ENCODE measurements at regions not wholly inside any gene's neighbourhood (a gene's known extent, or its start where the extent isn't known, plus 50 kb on each side); places are given as distances from the start of the nearest gene placed in this dataset.
"Not testable (repeated sequence)": the region's sequence is repeated elsewhere in the genome, so short reads cannot be mapped to it uniquely, and the experiment has no call there.

GRCh38 chrX:113492895-113493294 is 652.3 kb upstream of the AMOT start:
- Histone ChIP-seq H3K36me3 (ENCODE audit: insufficient read depth, low read length) (peaks cover 2% of the 10 kb centered on the region; the same call in 1 of the 2 replicates), H3K9ac (ENCODE audit: low read depth, low read length) (no peak overlapping the region), H3K4me1 (ENCODE audit: insufficient read depth, low read length) (no peaks in the 10 kb centered on the region), H3K9me3 (ENCODE audit: control insufficient read depth, insufficient read depth, low read length) (no peaks in the 10 kb centered on the region)

- Histone ChIP-seq H3K36me3 (ENCODE audit: insufficient read depth, low read length) (no peaks in the 10 kb centered on the region), H3K4me1 (ENCODE audit: insufficient read depth, low read length) (peaks cover 21% of the 10 kb centered on the region), H3K9ac (ENCODE audit: low read depth, low read length) (no peak overlapping the region), H3K9me3 (ENCODE audit: control insufficient read depth, insufficient read depth, low read length) (no peaks in the 10 kb centered on the region)
These were observed 632.8 kb upstream of the AMOT start for GRCh38 chrX:113473418-113473817.

GRCh38 chrX:113473015-113473414 is 632.4 kb upstream of the AMOT start:
- H3K36me3 ChIP-seq (ENCODE audit: insufficient read depth, low read length); H3K9ac ChIP-seq (ENCODE audit: low read depth, low read length); H3K9me3 ChIP-seq (ENCODE audit: control insufficient read depth, insufficient read depth, low read length): not testable (repeated sequence)
- peaks cover 21% of the 10 kb centered on the region for H3K4me1 ChIP-seq (ENCODE audit: insufficient read depth, low read length)

GRCh38 chrX:113470166-113470565 is 629.5 kb upstream of the AMOT start:
- peaks cover 21% of the 10 kb centered on the region for H3K4me1 ChIP-seq (ENCODE audit: insufficient read depth, low read length)

GRCh38 chrX:113457719-113458118 is 617.1 kb upstream of the AMOT start:
- Histone ChIP-seq H3K4me1 (ENCODE audit: insufficient read depth, low read length) (no peaks in the 10 kb centered on the region), H3K36me3 (ENCODE audit: insufficient read depth, low read length) (0 out of 2 replicates have a peak, but pooled peaks cover 2% of the 10 kb centered on the region), H3K9me3 (ENCODE audit: control insufficient read depth, insufficient read depth, low read length) (no peaks in the 10 kb centered on the region; the same call in 1 of the 2 replicates), H3K9ac (ENCODE audit: low read depth, low read length) (no peak overlapping the region)

More at GRCh38 chrX:113470166-113470565, 629.5 kb upstream of the AMOT start:
- Histone ChIP-seq H3K9ac (ENCODE audit: low read depth, low read length) (no peak overlapping the region), H3K36me3 (ENCODE audit: insufficient read depth, low read length) (no peaks in the 10 kb centered on the region), H3K9me3 (ENCODE audit: control insufficient read depth, insufficient read depth, low read length) (no peaks in the 10 kb centered on the region)

- no peak overlapping the region for H3K9ac ChIP-seq (ENCODE audit: low read depth, low read length)
- H3K36me3 ChIP-seq (ENCODE audit: insufficient read depth, low read length): 0 out of 2 replicates have a peak, but pooled peaks cover 2% of the 10 kb centered on the region
- H3K9me3 ChIP-seq (ENCODE audit: control insufficient read depth, insufficient read depth, low read length): no peaks in the 10 kb centered on the region
These were observed 615.0 kb upstream of the AMOT start for GRCh38 chrX:113455582-113455981.

GRCh38 chrX:113429011-113429410 is 588.4 kb upstream of the AMOT start:
- no peaks in the 10 kb centered on the region; the same call in 1 of the 2 replicates for H3K4me1 ChIP-seq (ENCODE audit: insufficient read depth, low read length)
- H3K36me3 ChIP-seq (ENCODE audit: insufficient read depth, low read length): no peaks in the 10 kb centered on the region
- no peak overlapping the region for H3K9ac ChIP-seq (ENCODE audit: low read depth, low read length)
- H3K9me3 ChIP-seq (ENCODE audit: control insufficient read depth, insufficient read depth, low read length): no peaks in the 10 kb centered on the region

More at GRCh38 chrX:113455582-113455981, 615.0 kb upstream of the AMOT start:
- no peaks in the 10 kb centered on the region for H3K4me1 ChIP-seq (ENCODE audit: insufficient read depth, low read length)

- H3K9me3 ChIP-seq (ENCODE audit: control insufficient read depth, insufficient read depth, low read length): no peaks in the 10 kb centered on the region
- no peak overlapping the region for H3K9ac ChIP-seq (ENCODE audit: low read depth, low read length)
- H3K36me3 ChIP-seq (ENCODE audit: insufficient read depth, low read length): no peaks in the 10 kb centered on the region
- H3K4me1 ChIP-seq (ENCODE audit: insufficient read depth, low read length): no peaks in the 10 kb centered on the region; the same call in 1 of the 2 replicates
These were observed 581.7 kb upstream of the AMOT start for GRCh38 chrX:113422323-113422722.

- H3K36me3 ChIP-seq (ENCODE audit: insufficient read depth, low read length): no peaks in the 10 kb centered on the region
- H3K9ac ChIP-seq (ENCODE audit: low read depth, low read length): no peak overlapping the region
- no peaks in the 10 kb centered on the region; the same call in 1 of the 2 replicates for H3K4me1 ChIP-seq (ENCODE audit: insufficient read depth, low read length)
- H3K9me3 ChIP-seq (ENCODE audit: control insufficient read depth, insufficient read depth, low read length): no peaks in the 10 kb centered on the region
These were observed 580.8 kb upstream of the AMOT start for GRCh38 chrX:113421432-113421831.

GRCh38 chrX:113412106-113412505 is 571.5 kb upstream of the AMOT start:
- no peak overlapping the region for H3K9ac ChIP-seq (ENCODE audit: low read depth, low read length)
- no peaks in the 10 kb centered on the region; the same call in 1 of the 2 replicates for H3K36me3 ChIP-seq (ENCODE audit: insufficient read depth, low read length)
- H3K9me3 ChIP-seq (ENCODE audit: control insufficient read depth, insufficient read depth, low read length): peaks cover 3% of the 10 kb centered on the region; the same call in 1 of the 2 replicates
- no peaks in the 10 kb centered on the region for H3K4me1 ChIP-seq (ENCODE audit: insufficient read depth, low read length)

- no peaks in the 10 kb centered on the region for H3K4me1 ChIP-seq (ENCODE audit: insufficient read depth, low read length)
- H3K9me3 ChIP-seq (ENCODE audit: control insufficient read depth, insufficient read depth, low read length): peaks cover 11% of the 10 kb centered on the region
- 0 out of 2 replicates have a peak, but pooled peaks cover 7% of the 10 kb centered on the region for H3K36me3 ChIP-seq (ENCODE audit: insufficient read depth, low read length)
- H3K9ac ChIP-seq (ENCODE audit: low read depth, low read length): no peak overlapping the region
These were observed 568.2 kb upstream of the AMOT start for GRCh38 chrX:113408843-113409242.

GRCh38 chrX:113400193-113400704 is 559.6 kb upstream of the AMOT start:
- H3K9ac ChIP-seq (ENCODE audit: low read depth, low read length): peak overlapping the region; percentile 21; the same call in 1 of the 2 replicates
- H3K9me3 ChIP-seq (ENCODE audit: control insufficient read depth, insufficient read depth, low read length): peaks cover 39% of the 10 kb centered on the region
- H3K4me1 ChIP-seq (ENCODE audit: insufficient read depth, low read length): peaks cover 16% of the 10 kb centered on the region
- 0 out of 2 replicates have a peak, but pooled peaks cover 7% of the 10 kb centered on the region for H3K36me3 ChIP-seq (ENCODE audit: insufficient read depth, low read length)

GRCh38 chrX:113399506-113400192 is 559.0 kb upstream of the AMOT start:
- Histone ChIP-seq H3K36me3 (ENCODE audit: insufficient read depth, low read length) (0 out of 2 replicates have a peak, but pooled peaks cover 7% of the 10 kb centered on the region), H3K4me1 (ENCODE audit: insufficient read depth, low read length) (peaks cover 16% of the 10 kb centered on the region), H3K9me3 (ENCODE audit: control insufficient read depth, insufficient read depth, low read length) (peaks cover 38% of the 10 kb centered on the region), H3K9ac (ENCODE audit: low read depth, low read length) (peak overlapping the region; percentile 21; the same call in 1 of the 2 replicates)

GRCh38 chrX:113392355-113392754 is 551.7 kb upstream of the AMOT start:
- H3K9ac ChIP-seq (ENCODE audit: low read depth, low read length): no peak overlapping the region
- H3K4me1 ChIP-seq (ENCODE audit: insufficient read depth, low read length): no peaks in the 10 kb centered on the region
- H3K9me3 ChIP-seq (ENCODE audit: control insufficient read depth, insufficient read depth, low read length): peaks cover 12% of the 10 kb centered on the region; the same call in 1 of the 2 replicates
- no peaks in the 10 kb centered on the region for H3K36me3 ChIP-seq (ENCODE audit: insufficient read depth, low read length)

GRCh38 chrX:113391875-113392274 is 551.2 kb upstream of the AMOT start:
- H3K4me1 ChIP-seq (ENCODE audit: insufficient read depth, low read length): no peaks in the 10 kb centered on the region
- H3K36me3 ChIP-seq (ENCODE audit: insufficient read depth, low read length): no peaks in the 10 kb centered on the region
- no peak overlapping the region for H3K9ac ChIP-seq (ENCODE audit: low read depth, low read length)
- H3K9me3 ChIP-seq (ENCODE audit: control insufficient read depth, insufficient read depth, low read length): peaks cover 12% of the 10 kb centered on the region; the same call in 1 of the 2 replicates

Measured in ES-I3 (cell line).